Keratinocyte (primary cell): ENCODE measurements at regions not wholly inside any gene's neighbourhood (a gene's known extent, or its start where the extent isn't known, plus 50 kb on each side); places are given as distances from the start of the nearest gene placed in this dataset.

Experiments
- DNase-seq: peaks from one replicate; pipeline ENCODE4 v3.0.0-alpha.2; 2011; ENCODE audit warnings: low read depth, missing footprints, low spot score
- FAIRE-seq: peaks from 2 replicates; lab custom pipeline; 2011; peaks lifted over from hg19 to GRCh38; lab: Jason Lieb, UNC
- H2AFZ ChIP-seq: 2 replicates; pipeline ENCODE4 v1.6.0; 2012; ENCODE audit warnings: low read length, control low read depth, inconsistent platforms; ENCODE audit not compliant: control insufficient read depth
- H3K27ac ChIP-seq: 2 replicates; pipeline ENCODE4 v1.5.1; 2011; ENCODE audit warnings: low read length; ENCODE audit not compliant: control insufficient read depth, insufficient read depth
- H3K27me3 ChIP-seq: 3 replicates; pipeline ENCODE4 v1.6.0; 2011; ENCODE audit warnings: low read length; ENCODE audit not compliant: control insufficient read depth, insufficient read depth; ENCODE audit errors: extremely low read depth
- H3K36me3 ChIP-seq, 2 experiments: 2 replicates in 1 of 2; 3 replicates in 1 of 2; pipeline ENCODE4 v1.5.1; 2011; ENCODE audit warnings: low read length in 2 of 2, mild to moderate bottlenecking in 1 of 2; ENCODE audit not compliant: control insufficient read depth in 2 of 2, insufficient read depth in 2 of 2; ENCODE audit errors: extremely low read depth in 1 of 2
- H3K4me1 ChIP-seq: 3 replicates; pipeline ENCODE4 v1.5.1; 2011; ENCODE audit warnings: low read length; ENCODE audit not compliant: control insufficient read depth, insufficient read depth; ENCODE audit errors: extremely low read depth
- H3K4me2 ChIP-seq: 3 replicates; pipeline ENCODE4 v1.6.0; 2011; ENCODE audit warnings: low read depth, low read length; ENCODE audit not compliant: control insufficient read depth, insufficient read depth; ENCODE audit errors: extremely low read depth
- H3K4me3 ChIP-seq, 3 experiments: fragments of 200-600 bp in 1 of 3; sonication (generic) in 1 of 3; 2 replicates in 2 of 3; 3 replicates in 1 of 3; pipeline ENCODE4 v1.5.1; 2011 to 2016; ENCODE audit warnings: low read length in 3 of 3, mild to moderate bottlenecking in 3 of 3, control low read depth in 2 of 3, inconsistent platforms in 1 of 3, low read depth in 1 of 3, mixed read lengths in 1 of 3, mixed run types in 1 of 3, moderate library complexity in 1 of 3; ENCODE audit not compliant: control insufficient read depth in 2 of 3, insufficient read depth in 2 of 3; ENCODE audit errors: extremely low read depth in 1 of 3
- H3K79me2 ChIP-seq: 2 replicates; pipeline ENCODE4 v1.6.0; 2012; ENCODE audit warnings: low read length; ENCODE audit not compliant: control insufficient read depth, insufficient read depth
- H3K9ac ChIP-seq: 3 replicates; pipeline ENCODE4 v1.6.0; 2011; ENCODE audit warnings: low read length; ENCODE audit not compliant: control insufficient read depth, insufficient read depth; ENCODE audit errors: extremely low read depth
- H3K9me1 ChIP-seq: 3 replicates; pipeline ENCODE4 v1.6.0; 2011; ENCODE audit warnings: low read length; ENCODE audit not compliant: control insufficient read depth, insufficient read depth; ENCODE audit errors: extremely low read depth
- H3K9me3 ChIP-seq: 2 replicates; pipeline ENCODE4 v1.5.1; 2012; ENCODE audit warnings: low read depth, low read length; ENCODE audit not compliant: control insufficient read depth
- H4K20me1 ChIP-seq: 3 replicates; pipeline ENCODE4 v1.6.0; 2011; ENCODE audit warnings: low read length; ENCODE audit not compliant: control insufficient read depth, insufficient read depth; ENCODE audit errors: extremely low read depth
- EZH2 ChIP-seq: IDR thresholded peaks from one replicate; pipeline ENCODE4 v1.6.1; 2012; ENCODE audit warnings: inconsistent platforms, mild to moderate bottlenecking, low read length, moderate library complexity
- dilution Hi-C: fragments of 300-500 bp; cut with MboI; formaldehyde crosslinking; loops from one replicate; pipeline ENCODE4 v1.7.0; 2020; ENCODE audit warnings: low sequenced_read_pairs; ENCODE audit not compliant: extremely low pct_ligation_motif_present
- TF ChIP-seq, protein P1 (sequence below), 3 experiments: IDR thresholded peaks in 1 of 3; conservative IDR thresholded peaks in 1 of 3; optimal IDR thresholded peaks in 1 of 3; 2 replicates in 2 of 3; 3 replicates in 1 of 3; pipeline versions ENCODE3 to v1.5.1; 2011; ENCODE audit warnings: low read length in 3 of 3, mild to moderate bottlenecking in 3 of 3, moderate library complexity in 2 of 3, control low read depth in 1 of 3, inconsistent platforms in 1 of 3; ENCODE audit not compliant: insufficient read depth in 2 of 3; ENCODE audit errors: extremely low read depth in 1 of 3

DNA sequence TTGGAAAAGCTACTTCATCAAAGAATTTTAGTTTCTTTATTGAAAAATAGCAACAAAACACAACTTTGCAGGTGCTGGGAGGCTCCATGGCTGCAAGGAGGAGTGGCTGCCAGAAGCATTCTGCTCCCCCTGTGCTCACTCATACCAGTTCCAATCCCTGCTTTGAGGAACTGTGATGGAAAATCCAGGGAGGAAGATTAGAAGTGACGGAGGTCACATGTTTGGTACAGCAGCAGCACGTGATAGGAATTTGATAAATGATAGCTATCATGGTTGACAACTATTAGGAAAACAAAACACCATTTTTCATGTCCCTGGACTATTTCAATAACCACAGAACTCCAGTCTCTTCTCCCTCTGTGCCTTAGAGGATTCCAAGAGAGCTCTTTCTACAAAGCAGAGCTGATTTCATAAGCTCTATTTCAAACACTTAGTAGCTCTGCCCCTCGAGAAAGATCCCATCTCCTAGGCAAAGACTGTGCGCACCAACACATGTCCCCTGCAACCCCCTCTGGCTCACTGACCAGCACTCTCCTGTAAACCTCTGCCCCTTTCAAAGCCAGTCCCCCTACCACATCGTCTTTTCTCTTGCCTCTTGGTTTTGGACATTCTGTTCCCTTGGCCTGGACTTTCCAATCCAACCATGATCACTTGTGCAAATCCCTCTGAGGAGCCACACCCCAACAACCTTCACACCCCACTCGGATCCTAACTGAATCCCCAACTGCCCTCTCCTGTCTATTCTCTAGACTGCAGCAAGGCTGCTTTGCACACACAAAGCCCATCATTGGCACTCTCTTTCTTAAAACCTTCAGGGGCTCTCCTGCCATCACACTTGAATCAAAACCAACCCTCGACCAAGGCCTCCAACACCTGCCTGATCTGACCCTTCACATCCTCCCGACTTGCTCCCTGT lies 352.4 kb upstream of the PKDCC start:
- no peak for FAIRE-seq
- dilution Hi-C loops: no loop called here

DNA sequence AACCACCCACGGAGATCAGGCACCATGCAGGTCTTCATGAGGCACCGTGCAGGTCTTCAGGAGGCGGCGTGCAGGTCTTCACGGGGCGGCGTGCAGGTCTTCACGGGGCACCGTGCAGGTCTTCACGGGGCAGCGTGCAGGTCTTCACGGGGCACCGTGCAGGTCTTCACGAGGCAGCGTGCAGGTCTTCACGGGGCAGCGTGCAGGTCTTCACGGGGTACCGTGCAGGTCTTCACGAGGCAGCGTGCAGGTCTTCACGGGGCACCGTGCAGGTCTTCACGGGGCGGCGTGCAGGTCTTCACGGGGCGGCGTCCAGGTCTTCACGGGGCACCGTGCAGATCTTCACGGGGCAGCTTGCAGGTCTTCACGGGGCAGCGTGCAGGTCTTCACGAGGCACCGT lies 350.4 kb upstream of the PKDCC start:
- TF ChIP-seq EZH2: no peak
- TF ChIP-seq, protein P1, sequence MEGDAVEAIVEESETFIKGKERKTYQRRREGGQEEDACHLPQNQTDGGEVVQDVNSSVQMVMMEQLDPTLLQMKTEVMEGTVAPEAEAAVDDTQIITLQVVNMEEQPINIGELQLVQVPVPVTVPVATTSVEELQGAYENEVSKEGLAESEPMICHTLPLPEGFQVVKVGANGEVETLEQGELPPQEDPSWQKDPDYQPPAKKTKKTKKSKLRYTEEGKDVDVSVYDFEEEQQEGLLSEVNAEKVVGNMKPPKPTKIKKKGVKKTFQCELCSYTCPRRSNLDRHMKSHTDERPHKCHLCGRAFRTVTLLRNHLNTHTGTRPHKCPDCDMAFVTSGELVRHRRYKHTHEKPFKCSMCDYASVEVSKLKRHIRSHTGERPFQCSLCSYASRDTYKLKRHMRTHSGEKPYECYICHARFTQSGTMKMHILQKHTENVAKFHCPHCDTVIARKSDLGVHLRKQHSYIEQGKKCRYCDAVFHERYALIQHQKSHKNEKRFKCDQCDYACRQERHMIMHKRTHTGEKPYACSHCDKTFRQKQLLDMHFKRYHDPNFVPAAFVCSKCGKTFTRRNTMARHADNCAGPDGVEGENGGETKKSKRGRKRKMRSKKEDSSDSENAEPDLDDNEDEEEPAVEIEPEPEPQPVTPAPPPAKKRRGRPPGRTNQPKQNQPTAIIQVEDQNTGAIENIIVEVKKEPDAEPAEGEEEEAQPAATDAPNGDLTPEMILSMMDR (optimal IDR thresholded peaks at IDR 0.05 in 1 of 3, IDR thresholded peaks at IDR 0.05 in 1 of 3, conservative IDR thresholded peaks at IDR 0.05 in 1 of 3; ENCODE audit: extremely low read depth in 1 of 3, insufficient read depth in 2 of 3, low read length in 3 of 3): no peak

More for the DNA sequence above, 352.4 kb upstream of the PKDCC start:
- Histone ChIP-seq H3K4me1 (no peaks in the 10 kb centered on the region), H3K79me2 (no peaks in the 10 kb centered on the region), H3K9ac (no peak overlapping the region), H3K9me3 (no peaks in the 10 kb centered on the region), H3K9me1 (no peaks in the 10 kb centered on the region), H4K20me1 (no peaks in the 10 kb centered on the region), H2AFZ (no peak overlapping the region), H3K36me3 (no peaks in the 10 kb centered on the region), H3K27ac (no peak overlapping the region), H3K4me2 (no peak overlapping the region), H3K27me3 (peaks cover 4% of the 10 kb centered on the region), H3K4me3 (no peak overlapping the region)
- DNase-seq: no peak
- TF ChIP-seq EZH2: no peak
- TF ChIP-seq, protein P1 (optimal IDR thresholded peaks at IDR 0.05 in 1 of 3, IDR thresholded peaks at IDR 0.05 in 1 of 3, conservative IDR thresholded peaks at IDR 0.05 in 1 of 3; ENCODE audit: extremely low read depth in 1 of 3, insufficient read depth in 2 of 3, low read length in 3 of 3): no peak

More for the DNA sequence above, 350.4 kb upstream of the PKDCC start:
- Histone ChIP-seq H3K4me3 (no peak overlapping the region), H3K27me3 (peaks cover 4% of the 10 kb centered on the region), H3K9me3 (no peaks in the 10 kb centered on the region), H3K4me1 (no peaks in the 10 kb centered on the region), H3K79me2 (no peaks in the 10 kb centered on the region), H3K4me2 (no peak overlapping the region), H4K20me1 (no peaks in the 10 kb centered on the region), H3K9me1 (no peaks in the 10 kb centered on the region), H3K36me3 (no peaks in the 10 kb centered on the region), H2AFZ (no peak overlapping the region), H3K27ac (no peak overlapping the region), H3K9ac (no peak overlapping the region)
- DNase-seq (no peak), FAIRE-seq (no peak)
- dilution Hi-C loops: no loop called here
